HG03460 (cell line): ENCODE measurements at regions not wholly inside any gene's neighbourhood (a gene's known extent, or its start where the extent isn't known, plus 50 kb on each side); places are given as distances from the start of the nearest gene placed in this dataset.

ENCODE experiments used
- ATAC-seq: cut with Tn5 transposase; IDR thresholded peaks from one replicate; pipeline ENCODE4 v1.9.1; 2021; ENCODE audit not compliant: unreplicated experiment

DNA sequence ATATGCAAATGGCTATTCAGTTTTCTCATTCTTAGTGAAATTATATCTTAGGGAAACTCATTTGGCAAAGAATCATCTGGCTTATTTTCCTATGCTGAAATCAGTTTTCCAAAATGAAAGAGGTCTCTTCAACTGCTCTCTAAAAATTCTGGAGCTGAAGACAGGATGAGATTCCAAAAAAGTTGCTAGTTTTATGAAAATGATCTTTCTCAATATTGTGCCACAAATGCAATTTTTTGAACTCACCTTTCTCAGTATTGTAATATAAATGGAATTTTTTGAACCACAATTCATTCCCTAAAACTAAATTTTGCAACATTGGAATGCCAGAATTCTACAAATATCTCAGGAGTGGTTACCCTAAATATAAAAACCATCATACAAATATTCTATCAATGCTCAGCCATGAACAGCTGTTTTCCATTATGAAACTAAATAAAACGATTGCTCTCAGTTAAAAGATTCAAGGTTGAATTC is 147.7 kb upstream of the PKDCC start:
- no peak for ATAC-seq

DNA sequence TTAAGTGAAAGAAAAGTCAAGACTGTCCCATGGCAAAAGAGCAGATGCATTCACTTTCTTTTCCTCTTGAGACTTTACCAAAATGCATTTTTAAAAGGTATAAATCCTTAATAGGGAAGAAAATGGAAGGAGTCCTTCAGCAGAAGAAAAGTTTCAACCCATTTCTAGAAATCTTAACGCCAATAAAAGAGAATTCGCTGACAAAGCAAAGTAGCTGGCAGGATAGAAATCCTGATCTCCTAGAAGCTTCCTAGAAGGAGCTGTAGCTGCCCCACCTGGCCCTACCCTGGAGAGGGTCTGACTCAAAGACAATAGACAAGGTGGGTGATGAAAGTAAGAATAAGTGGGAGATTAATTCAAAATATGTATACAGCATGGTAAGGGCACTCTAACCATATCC is 144.9 kb upstream of the PKDCC start:
- ATAC-seq, result no peak

DNA sequence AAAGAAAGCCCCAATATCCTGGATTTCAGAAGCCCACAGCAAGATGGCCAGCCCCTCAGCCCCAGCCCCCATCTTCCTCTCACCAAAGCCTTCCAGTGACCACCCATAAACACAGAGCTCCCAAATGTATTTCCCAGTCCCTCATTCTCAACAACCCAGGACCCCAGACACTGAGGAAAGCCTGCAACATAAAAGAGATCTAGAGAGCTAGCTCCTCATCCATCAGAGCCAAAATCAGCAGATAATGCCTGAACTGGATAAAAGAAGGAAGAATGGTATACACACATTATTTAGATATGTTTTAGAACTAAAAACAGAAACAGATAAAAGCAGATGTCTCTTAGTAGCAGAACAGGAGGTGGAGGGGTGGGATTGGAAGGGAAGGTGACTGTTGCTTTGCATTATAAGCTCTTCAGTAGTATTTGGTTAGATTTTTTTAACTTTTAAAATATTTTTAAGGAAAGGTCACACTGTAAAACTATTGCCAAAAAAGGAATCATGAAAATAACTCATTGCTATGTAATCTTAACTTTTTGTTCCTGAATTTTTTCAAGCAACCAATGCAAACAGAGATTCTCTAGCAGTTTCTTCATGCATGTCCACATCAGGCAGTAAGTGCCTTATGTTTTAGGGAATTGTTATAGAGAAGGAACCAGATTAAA is 144.2 kb upstream of the PKDCC start:
- ATAC-seq, result no peak

DNA sequence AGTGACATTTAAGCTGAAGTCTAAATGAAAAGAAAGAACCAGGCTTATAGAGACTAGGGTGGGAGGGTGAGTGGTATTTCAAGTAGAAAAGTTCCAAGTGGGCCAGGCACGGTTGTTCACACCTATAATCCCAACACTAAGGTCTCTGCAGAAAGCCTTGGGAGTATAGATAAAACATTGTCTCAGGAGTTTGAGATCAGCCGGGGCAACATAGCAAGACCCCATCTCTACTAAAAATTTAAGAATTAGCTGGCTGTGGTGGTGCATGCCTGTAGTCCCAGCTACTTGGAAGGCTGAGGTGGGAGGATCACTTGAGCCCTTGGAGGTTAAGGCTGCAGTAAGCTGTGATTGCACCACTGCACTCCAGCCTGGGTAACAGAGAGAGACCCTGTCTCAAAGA is 143.4 kb upstream of the PKDCC start:
- no peak for ATAC-seq

DNA sequence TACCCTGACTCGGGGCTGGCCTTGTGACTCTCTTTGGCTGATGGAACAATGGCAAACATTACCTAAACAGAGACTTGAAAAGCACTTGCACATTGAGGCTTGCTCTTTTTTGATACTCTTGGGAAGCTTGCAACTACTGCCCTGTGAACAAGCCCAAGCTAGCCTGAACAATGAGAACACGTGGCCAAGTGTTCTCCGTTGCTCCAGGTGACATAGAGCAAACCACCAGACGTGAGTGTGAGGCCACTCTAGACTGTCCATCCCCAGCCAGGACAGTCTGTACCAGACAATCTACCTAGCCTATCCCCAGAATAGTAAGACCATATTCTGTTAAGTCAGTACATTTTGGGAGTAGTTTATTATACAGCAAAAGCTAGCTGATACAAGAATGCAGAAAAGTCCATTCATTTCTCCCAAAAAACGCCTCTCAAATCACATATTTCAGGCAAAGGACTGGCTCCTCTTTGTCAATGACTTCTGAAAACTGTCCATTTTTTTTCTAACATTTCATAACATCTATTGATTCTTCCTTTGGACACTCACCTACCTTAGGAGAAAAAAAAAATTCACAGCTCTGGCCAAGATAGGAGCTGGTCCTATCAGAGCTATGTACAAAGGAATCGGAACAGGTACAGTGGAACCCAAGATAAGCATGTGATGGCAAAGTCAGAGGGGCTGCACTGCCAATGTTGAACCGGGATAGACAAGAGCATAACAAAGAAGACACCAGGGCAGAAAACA is 142.1 kb upstream of the PKDCC start:
- no peak for ATAC-seq

DNA sequence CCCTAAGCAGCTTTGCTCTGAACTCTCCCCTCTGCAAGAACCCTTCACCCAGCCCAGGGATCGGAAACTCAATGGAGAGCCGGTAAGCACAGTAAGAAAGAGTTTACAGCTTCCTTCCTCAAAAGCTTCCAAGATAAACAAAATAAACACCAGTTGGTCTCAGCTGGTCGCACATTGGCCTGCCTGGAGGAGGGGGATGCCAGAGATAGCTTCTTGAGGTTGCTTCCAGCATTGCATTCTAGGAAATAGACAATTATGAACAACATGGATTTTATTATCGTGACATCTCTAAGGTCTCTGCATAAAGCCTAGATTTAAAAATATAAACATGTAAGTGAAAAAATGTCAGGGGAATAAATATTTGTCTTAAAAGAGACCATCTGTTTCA is 141.5 kb upstream of the PKDCC start:
- no peak for ATAC-seq

DNA sequence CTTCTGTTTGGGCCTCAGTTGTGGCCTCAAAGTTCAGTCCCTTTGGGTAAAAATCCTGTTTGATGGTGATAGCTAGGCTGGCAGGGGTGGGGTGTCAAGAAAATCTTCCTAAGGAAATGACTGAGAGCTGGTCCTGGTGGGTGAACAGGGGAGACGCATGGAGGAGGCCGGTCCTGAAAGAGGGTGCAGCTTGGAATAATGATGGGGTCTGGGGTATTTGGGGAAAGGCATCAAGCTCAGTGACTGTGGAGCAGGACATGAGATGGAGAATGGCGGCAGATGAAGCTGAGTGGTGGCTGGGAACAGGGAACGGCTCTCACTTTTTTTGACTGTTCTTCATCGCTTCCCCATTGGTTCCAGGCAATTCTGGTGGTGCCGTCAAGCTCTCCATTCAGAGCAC is 140.7 kb upstream of the PKDCC start:
- no peak for ATAC-seq

DNA sequence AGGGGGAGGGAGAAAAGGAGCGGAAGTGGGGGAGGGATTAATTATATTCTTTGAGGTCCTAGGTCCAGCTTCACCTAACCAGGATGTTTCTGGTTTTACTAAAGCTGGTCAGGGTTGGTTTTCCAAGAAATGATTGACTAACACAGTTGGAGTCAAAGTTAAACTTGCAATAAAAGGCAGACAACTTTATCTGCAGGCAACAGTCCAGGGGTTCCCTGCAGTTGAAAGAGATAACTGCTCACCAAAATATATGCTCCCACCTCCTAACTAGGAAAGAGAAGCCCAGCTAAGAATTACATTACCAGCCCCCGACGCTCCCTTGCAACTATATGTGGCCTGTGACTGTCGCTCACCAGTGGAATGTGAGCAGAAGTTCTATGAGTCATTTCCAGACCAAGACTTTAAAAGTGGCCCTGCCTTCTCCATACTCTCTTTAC is 140.0 kb upstream of the PKDCC start:
- no peak for ATAC-seq

DNA sequence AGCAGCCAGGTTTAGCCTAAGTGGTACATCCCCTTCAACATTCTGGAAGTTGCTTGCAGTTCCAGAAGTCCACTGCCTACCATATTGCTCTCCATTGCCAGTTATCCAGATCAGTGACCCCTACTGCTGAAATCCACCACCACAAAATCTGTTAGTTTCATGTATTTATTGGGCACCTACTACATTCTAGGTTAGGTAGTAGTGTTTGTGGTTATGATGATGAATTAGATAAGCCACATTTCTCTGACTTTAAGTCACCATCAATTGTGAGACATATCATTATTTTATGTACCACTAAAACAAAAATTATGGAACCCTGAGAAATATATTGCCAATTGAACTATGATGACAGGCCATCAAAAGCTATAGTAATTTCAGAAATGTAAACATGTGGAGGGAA is 139.5 kb upstream of the PKDCC start:
- ATAC-seq, result no peak

DNA sequence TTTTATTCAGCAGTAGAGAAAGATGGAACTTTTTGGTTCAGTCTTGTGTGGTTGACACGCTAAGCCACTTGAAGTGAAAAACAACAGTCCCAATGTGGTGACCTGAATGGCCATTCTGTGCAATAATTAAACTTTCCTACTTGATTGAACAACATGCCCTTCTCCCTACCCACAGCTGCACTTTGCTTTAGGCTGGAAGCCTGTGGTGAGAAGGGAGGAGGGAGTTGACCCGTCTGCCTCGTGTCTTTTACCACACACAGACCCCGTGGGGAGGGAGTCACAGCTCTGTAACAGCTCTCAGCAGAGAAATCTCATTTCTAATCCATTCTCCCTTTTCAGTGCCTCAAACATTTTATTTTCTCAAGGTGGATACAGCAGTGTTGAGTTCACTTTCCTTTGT is 138.2 kb upstream of the PKDCC start:
- no peak for ATAC-seq

DNA sequence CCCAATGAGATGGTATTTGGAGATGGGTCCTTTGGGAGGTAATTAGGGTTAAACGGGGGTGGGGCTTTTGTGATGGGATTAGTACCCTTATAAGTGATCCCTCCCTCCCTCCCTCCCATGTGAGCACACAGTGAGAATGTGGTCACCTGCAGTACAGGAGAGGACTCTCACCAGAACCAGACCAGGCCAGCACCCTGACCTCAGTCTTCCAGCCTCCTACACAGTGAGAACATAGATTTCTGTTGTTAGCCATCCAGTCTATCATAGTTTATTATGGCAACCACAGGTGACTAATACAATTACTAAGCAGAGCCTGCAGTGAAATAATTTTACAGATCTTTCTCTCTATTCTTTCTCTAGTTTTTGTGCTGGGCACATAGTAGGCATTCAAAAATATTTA is 137.7 kb upstream of the PKDCC start:
- no peak for ATAC-seq

DNA sequence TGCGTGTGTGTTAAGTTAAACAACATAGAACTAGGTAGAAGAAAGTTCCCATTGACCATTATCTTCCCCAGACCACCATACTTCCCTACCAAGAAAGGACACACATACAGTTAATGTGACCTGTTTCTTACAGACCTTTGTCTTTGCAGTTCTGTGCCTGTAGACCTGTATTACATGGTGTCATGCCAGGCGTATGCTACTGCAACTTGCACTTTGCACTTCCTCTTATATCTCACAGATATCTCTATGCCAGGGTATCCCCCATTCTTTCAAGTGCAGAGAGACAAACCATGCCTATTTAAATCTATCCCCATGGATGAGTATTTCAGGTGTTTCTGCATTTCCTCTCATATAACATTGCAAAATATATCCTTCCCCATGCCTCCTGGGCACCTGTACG is 136.8 kb upstream of the PKDCC start:
- no peak for ATAC-seq

DNA sequence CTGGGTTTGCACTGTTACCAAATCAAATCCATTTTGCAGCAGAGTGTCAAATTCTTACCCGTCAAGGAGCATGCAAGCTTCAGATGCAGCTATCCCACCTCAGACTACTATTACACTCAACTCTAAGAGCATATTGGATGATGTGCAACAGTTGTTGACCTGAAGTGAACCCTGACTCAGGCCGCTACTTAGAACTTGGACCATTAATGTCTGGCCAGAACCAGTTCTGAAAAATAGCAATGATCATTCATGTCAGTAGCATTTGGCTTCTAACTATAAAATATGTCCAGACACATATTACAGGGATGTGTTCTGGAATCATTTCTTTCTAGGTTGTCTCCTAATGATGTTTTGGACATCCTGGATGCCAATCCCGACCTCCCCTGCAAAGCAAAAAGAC is 135.5 kb upstream of the PKDCC start:
- ATAC-seq, result no peak

DNA sequence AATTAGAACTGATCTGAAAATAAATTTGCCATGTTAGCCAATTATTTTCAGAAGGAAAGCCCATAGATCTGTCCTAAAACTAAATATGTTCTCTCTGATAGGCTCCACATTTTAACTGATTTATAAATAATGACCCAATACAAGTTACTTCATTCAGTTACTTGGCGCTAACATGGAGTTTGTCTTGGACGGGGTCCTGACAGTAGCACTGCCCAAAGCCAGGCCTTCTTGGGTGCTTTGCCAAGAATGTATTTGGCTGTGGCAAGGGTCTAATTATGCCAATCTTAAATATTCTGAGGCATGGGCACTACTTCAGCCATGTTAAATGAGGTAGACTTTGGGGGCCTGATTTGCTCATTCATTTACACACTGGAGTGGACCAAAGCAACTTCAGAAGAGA is 135.0 kb upstream of the PKDCC start:
- ATAC-seq, result no peak

DNA sequence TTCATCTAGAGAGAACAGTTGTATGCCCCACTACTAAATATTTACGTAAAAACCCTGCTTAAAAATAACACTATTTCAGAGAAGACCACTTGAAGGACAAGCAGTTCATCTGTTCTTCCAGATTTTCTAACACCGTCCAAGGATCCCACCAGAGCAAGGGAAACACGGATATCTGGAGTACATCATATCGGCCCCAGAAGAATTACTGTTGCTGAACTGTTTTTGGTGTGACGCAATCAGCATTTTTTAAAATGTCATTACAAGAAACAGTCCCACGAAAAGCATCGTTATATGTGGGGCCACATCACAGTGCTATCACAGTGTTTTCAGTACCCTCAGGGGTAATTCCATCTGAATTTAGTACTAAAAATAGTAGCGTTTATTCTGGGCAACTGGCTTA is 134.5 kb upstream of the PKDCC start:
- no peak for ATAC-seq

DNA sequence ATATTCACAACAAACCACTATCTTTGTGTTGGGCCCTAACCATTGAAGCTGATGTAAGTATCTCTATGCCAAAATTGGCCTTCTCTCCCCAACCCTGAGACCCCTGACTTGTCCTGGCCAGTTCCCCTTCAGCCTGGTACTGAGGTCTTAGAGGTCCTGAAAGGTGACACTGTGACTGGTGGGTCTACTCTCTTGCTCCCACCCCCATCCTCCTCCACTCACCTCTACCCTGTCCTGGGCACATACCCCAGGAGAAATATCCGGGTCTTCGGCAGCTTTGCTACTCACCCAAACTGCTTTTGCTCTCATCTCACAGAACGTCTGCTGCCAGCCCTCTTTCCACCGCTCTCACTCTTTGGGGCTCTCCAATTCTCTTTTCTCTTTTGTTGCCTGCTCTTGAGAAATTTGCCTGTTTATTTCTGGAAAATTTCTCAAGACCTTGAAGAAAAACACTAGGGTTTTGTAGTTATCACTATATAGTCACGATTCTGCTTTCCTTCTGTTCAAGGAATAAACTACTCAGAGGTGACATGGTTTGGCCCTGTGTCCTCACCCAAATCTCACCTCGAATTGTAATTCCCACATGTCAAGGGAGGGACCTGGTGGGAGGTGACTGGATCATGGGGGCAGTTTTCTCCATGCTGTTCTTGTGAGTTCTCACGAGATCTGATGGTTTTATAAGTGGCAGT is 133.8 kb upstream of the PKDCC start:
- no peak for ATAC-seq

DNA sequence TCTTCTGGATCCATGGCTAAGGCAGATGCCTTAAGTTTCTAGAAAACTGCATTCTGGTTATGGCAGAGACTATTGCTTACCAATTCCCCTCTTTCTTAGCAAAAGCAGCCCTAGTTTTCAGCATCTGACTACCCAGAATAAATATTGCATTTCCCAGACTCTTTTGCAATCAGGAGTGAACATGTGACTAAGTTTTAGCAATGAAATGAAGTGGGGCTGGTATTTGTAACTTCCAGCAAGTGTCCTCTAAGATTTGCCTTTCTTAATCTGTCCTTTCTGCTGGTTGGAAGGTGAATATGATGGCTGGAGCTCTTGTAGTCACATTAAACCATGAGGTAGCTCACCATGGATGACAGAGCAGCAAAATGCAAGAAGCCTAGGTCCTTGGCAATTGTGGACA is 132.9 kb upstream of the PKDCC start:
- ATAC-seq, result no peak

DNA sequence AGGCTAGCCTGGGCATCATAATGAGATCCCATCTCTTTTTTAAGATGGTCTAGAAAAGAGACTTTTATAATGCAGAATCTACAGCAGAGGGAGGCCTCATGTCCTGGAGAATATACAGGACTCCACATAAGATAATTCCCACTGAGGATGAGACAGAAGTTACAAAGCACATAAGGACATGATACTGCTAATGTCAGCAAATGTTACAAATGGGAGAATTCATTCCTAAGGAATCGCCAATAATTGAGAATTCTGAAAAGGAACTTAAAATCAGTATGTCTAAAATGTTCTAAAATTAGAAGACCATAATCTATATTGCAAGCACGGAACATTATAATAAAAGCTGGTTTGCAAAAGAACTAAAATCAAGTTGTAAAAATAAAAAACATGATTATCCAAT is 131.6 kb upstream of the PKDCC start:
- no peak for ATAC-seq

DNA sequence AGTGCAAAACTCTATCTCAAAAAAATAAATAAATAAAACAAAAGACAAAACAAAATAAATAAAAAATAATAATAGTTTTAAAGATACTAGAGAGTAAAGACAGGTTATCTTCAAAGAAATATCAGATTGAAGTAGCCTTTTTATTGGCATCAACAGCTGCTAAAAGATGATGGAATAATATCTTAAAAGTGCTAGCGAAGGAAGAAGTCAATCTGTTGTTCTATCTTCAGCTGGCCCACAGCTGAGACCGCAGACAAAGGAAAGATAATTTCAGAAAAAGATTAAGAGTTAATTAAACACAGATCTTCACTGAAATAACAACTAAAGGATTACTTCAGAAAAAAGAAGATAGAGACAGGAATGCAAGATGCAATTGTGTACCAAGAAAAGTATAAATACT is 130.2 kb upstream of the PKDCC start:
- ATAC-seq, result no peak

DNA sequence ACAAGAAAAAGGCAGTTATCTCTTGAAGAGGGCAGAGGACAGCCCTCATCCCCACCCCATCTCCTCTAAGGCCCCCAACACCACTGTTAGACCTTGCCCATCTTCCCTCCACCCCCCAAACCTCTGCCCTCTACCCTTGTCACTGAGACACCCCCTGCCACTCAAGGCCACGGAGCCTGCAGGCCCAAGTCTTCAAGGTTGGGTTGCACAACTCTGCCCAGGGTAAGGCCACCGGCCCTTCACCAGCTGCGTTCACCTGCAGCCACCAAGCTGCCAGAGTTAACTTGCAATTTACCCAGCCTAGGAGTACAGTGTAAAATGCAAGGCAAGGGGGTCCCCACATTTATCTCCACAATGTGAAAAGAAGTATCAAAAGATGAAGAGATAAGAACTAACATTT is 128.7 kb upstream of the PKDCC start:
- no peak for ATAC-seq

DNA sequence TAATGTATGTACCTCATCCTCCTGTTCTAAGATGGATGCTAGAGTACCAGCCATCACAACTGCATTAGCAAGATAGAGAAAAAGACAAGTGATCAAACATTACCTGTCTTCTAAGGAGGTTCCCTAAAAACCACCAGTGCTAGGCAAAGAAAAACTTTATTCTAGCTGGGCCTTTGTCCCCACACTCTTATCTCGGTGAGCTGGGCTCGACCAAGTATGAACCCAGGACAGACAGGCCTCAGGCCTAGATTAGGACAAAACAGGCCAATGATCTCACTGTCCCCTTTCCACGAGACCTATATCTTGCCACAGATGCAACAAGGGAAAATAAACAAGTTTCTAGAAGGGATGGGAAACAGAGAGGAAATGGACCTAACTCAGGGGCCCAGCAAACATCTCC is 127.6 kb upstream of the PKDCC start:
- ATAC-seq, result no peak

DNA sequence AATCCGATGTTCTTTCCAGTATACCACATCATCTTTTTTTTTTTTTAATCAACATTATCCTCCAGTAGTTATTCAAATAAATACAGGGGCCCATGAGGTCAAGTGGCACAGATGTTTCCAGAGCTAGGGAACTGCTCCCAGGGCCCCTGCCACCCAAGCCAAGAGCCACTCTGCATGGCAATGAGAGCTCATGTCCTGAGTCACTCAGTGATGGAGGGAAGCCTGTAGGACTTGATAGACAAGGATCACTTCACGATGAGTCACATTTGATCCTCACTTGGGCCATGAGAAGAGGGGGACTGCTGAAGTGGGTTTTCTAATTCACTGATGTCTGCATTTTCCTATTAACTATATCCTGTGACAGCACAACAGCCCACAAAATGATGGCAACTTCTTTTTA is 127.0 kb upstream of the PKDCC start:
- ATAC-seq, result no peak
